ENCODE measurements at regions not wholly inside any gene's neighbourhood (a gene's known extent, or its start where the extent isn't known, plus 50 kb on each side); places are given as distances from the start of the nearest gene placed in this dataset.

GRCh38 chr2:240284503-240285259, 144.2 kb upstream of the OTOS start:
- no peak for DNase-seq (ENCODE audit: low read depth in 2 of 2)

GRCh38 chr2:240285725-240286124, 145.3 kb upstream of the OTOS start:
- DNase-seq (ENCODE audit: low read depth in 2 of 2): no peak

- no peak for DNase-seq (ENCODE audit: low read depth in 2 of 2)
These were observed 146.1 kb upstream of the OTOS start for GRCh38 chr2:240286596-240286995.

- no peak for DNase-seq (ENCODE audit: low read depth in 2 of 2)
These were observed 146.6 kb upstream of the OTOS start for GRCh38 chr2:240287011-240287410.

GRCh38 chr2:240287496-240288086, 147.1 kb upstream of the OTOS start:
- DNase-seq (ENCODE audit: low read depth in 2 of 2): no peak

- no peak for DNase-seq (ENCODE audit: low read depth in 2 of 2)
These were observed 147.4 kb upstream of the GPC1 start for GRCh38 chr2:240288087-240288521.

GRCh38 chr2:240289701-240290431, 145.6 kb upstream of the GPC1 start:
- no peak for DNase-seq (ENCODE audit: low read depth in 2 of 2)

GRCh38 chr2:240290432-240291336, 144.8 kb upstream of the GPC1 start:
- DNase-seq (ENCODE audit: low read depth in 2 of 2): no peak

GRCh38 chr2:240291337-240292034, 144.0 kb upstream of the GPC1 start:
- DNase-seq (ENCODE audit: low read depth in 2 of 2): no peak

- DNase-seq (ENCODE audit: low read depth in 2 of 2): no peak
These were observed 143.4 kb upstream of the GPC1 start for GRCh38 chr2:240292035-240292574.

- no peak for DNase-seq (ENCODE audit: low read depth in 2 of 2)
These were observed 142.6 kb upstream of the GPC1 start for GRCh38 chr2:240292619-240293525.

GRCh38 chr2:240293557-240294461, 141.7 kb upstream of the GPC1 start:
- no peak for DNase-seq (ENCODE audit: low read depth in 2 of 2)

GRCh38 chr2:240294514-240294913, 140.9 kb upstream of the GPC1 start:
- no peak for DNase-seq (ENCODE audit: low read depth in 2 of 2)

GRCh38 chr2:240295256-240296103, 140.0 kb upstream of the GPC1 start:
- no peak for DNase-seq (ENCODE audit: low read depth in 2 of 2)

GRCh38 chr2:240296104-240296406, 139.4 kb upstream of the GPC1 start:
- DNase-seq (ENCODE audit: low read depth in 2 of 2): no peak

- DNase-seq (ENCODE audit: low read depth in 2 of 2): no peak
These were observed 138.8 kb upstream of the GPC1 start for GRCh38 chr2:240296476-240297255.

Measured in activated CD8-positive, alpha-beta memory T cell treated with anti-CD3 and anti-CD28 coated beads for 4 hours (primary cell).